A549 (cell line): ENCODE measurements at regions not wholly inside any gene's neighbourhood (a gene's known extent, or its start where the extent isn't known, plus 50 kb on each side); places are given as distances from the start of the nearest gene placed in this dataset.

Source experiments
- ATAC-seq, 2 experiments: fragments of 200-7000 bp in 1 of 2; fragments of >200 bp in 1 of 2; cut with Nextera tagmentation in 1 of 2; cut with Tn5 transposase in 1 of 2; 3 replicates each; pipeline versions ENCODE4 v1.8.0 to v1.9.1; 2018 to 2020; ENCODE audit warnings: mild to moderate bottlenecking in 1 of 2, moderate library complexity in 1 of 2
- CTCF ChIA-PET: fragments of 300-600 bp; sonication (Branson Sonifier 250); formaldehyde crosslinking; extraction: SDS; loops from one replicate; lab custom pipeline; 2021; ENCODE audit warnings: antibody characterized with exemption, inconsistent platforms; lab: Yijun Ruan, JAX
- POLR2A ChIA-PET: fragments of 350-600 bp; formaldehyde crosslinking; extraction: SDS; loops from one replicate; lab custom pipeline; 2021; ENCODE audit warnings: antibody characterized with exemption, inconsistent platforms; lab: Yijun Ruan, JAX
- DNase-seq, 2 experiments: peaks; one replicate each; pipeline versions ENCODE4 v3.0.0 to v3.0.0-alpha.2; 2011 to 2016; ENCODE audit warnings: low read depth in 1 of 2, low spot score in 1 of 2
- FAIRE-seq: peaks from 2 replicates; lab custom pipeline; 2011; peaks lifted over from hg19 to GRCh38; lab: Jason Lieb, UNC
- H3K27ac ChIP-seq, 2 experiments: fragments of >200 bp; sonication (Bioruptor Twin); formaldehyde crosslinking; 3 replicates each; pipeline ENCODE4 v1.5.1; 2016 to 2017
- H3K4me1 ChIP-seq: fragments of >200 bp; sonication (Bioruptor Twin); formaldehyde crosslinking; 3 replicates; pipeline ENCODE4 v1.6.1; 2016
- H3K4me2 ChIP-seq: fragments of >200 bp; sonication (Bioruptor Twin); formaldehyde crosslinking; 3 replicates; pipeline ENCODE4 v1.6.1; 2016
- H3K4me3 ChIP-seq: fragments of >200 bp; sonication (Bioruptor Twin); formaldehyde crosslinking; 3 replicates; pipeline ENCODE4 v1.5.1; 2016
- H3K9me3 ChIP-seq: fragments of >200 bp; sonication (Bioruptor Twin); formaldehyde crosslinking; 3 replicates; pipeline ENCODE4 v1.6.1; 2016
- BCL3 ChIP-seq: fragments of >200 bp; sonication (Bioruptor Twin); formaldehyde crosslinking; IDR thresholded peaks from 3 replicates; pipeline ENCODE4 v1.6.1; 2016
- CBX8 ChIP-seq: fragments of 200-600 bp; sonication (generic); IDR thresholded peaks from 2 replicates; pipeline ENCODE4 v1.6.1; 2016
- EHF ChIP-seq: fragments of 250-450 bp; sonication (Bioruptor Pico); IDR thresholded peaks from 2 replicates; pipeline ENCODE4 v1.5.0; 2020; ENCODE audit warnings: mild to moderate bottlenecking
- HDAC2 ChIP-seq: fragments of 200-600 bp; sonication (generic); IDR thresholded peaks from 2 replicates; pipeline ENCODE4 v1.6.1; 2016
- HOXA7 ChIP-seq: fragments of 250-450 bp; sonication (Bioruptor Pico); IDR thresholded peaks from 2 replicates; pipeline ENCODE4 v1.5.0; 2020; ENCODE audit warnings: mild to moderate bottlenecking, moderate library complexity
- JUNB ChIP-seq: fragments of >200 bp; sonication (Bioruptor Twin); formaldehyde crosslinking; IDR thresholded peaks from 2 replicates; pipeline ENCODE4 v1.6.1; 2016
- MYC ChIP-seq: IDR thresholded peaks from 2 replicates; pipeline ENCODE4 v1.6.1; 2012; ENCODE audit warnings: mild to moderate bottlenecking, inconsistent platforms, low read length, improper control_type of control experiment, borderline replicate concordance
- NPAS2 ChIP-seq: fragments of 250-450 bp; sonication (Bioruptor Pico); IDR thresholded peaks from 2 replicates; pipeline ENCODE4 v1.8.0; 2022; ENCODE audit warnings: mild to moderate bottlenecking, moderate library complexity, borderline replicate concordance
- NR3C1 ChIP-seq: fragments of >200 bp; sonication (Bioruptor Twin); formaldehyde crosslinking; IDR thresholded peaks from 3 replicates; pipeline ENCODE4 v1.6.1; 2017
- PHF8 ChIP-seq: fragments of 200-600 bp; sonication (generic); IDR thresholded peaks from 2 replicates; pipeline ENCODE4 v1.6.1; 2016; ENCODE audit warnings: low read depth, mild to moderate bottlenecking, antibody characterized with exemption, moderate library complexity, borderline replicate concordance
- POLR2AphosphoS2 ChIP-seq: conservative IDR thresholded peaks from 2 replicates; pipeline ENCODE4 v1.6.1; 2012; ENCODE audit warnings: low read length, improper control_type of control experiment, inconsistent platforms
- RAD21 ChIP-seq, 2 experiments: fragments of >200 bp in 1 of 2; sonication (Bioruptor Twin) in 1 of 2; formaldehyde crosslinking in 1 of 2; IDR thresholded peaks in 1 of 2; conservative IDR thresholded peaks in 1 of 2; 2 replicates in 1 of 2; 3 replicates in 1 of 2; pipeline ENCODE4 v1.6.1; 2012 to 2018; ENCODE audit warnings: inconsistent platforms in 1 of 2
- RARB ChIP-seq: fragments of 250-450 bp; sonication (Bioruptor Pico); IDR thresholded peaks from 2 replicates; pipeline ENCODE4 v1.8.0; 2021; ENCODE audit warnings: mild to moderate bottlenecking, moderate library complexity
- SMC3 ChIP-seq: fragments of >200 bp; sonication (Bioruptor Twin); formaldehyde crosslinking; IDR thresholded peaks from 3 replicates; pipeline ENCODE4 v1.6.1; 2018; ENCODE audit warnings: inconsistent platforms
- TFCP2L1 ChIP-seq: fragments of 250-450 bp; sonication (Bioruptor Pico); IDR thresholded peaks from 2 replicates; pipeline ENCODE4 v1.5.0; 2021; ENCODE audit warnings: mild to moderate bottlenecking
- TP53 ChIP-seq: fragments of 250-450 bp; sonication (Bioruptor Pico); IDR thresholded peaks from 2 replicates; pipeline ENCODE4 v1.5.0; 2021; ENCODE audit warnings: mild to moderate bottlenecking, moderate library complexity
- USF2 ChIP-seq: fragments of 450-650 bp; IDR thresholded peaks from 2 replicates; pipeline ENCODE4 v1.6.1; 2014; ENCODE audit warnings: antibody characterized with exemption
- ZSCAN20 ChIP-seq: fragments of 250-450 bp; sonication (Bioruptor Pico); IDR thresholded peaks from 2 replicates; pipeline ENCODE4 v1.8.0; 2022; ENCODE audit warnings: mild to moderate bottlenecking, moderate library complexity
- WGBS: methylation state at CpG from one replicate; pipeline ENCODE4 v1.1.6; 2017; ENCODE audit errors: missing lambda C conversion rate; 5-methylcytosine and 5-hydroxymethylcytosine counted together
- TF ChIP-seq, protein P1 (sequence below): fragments of 250-450 bp; sonication (Bioruptor Pico); IDR thresholded peaks from 2 replicates; pipeline ENCODE4 v1.5.0; 2021; ENCODE audit warnings: mild to moderate bottlenecking, moderate library complexity, borderline replicate concordance
- TF ChIP-seq, protein P2 (sequence below): fragments of >200 bp; sonication (Bioruptor Twin); formaldehyde crosslinking; IDR thresholded peaks from 3 replicates; pipeline ENCODE4 v1.5.1; 2016

DNA sequence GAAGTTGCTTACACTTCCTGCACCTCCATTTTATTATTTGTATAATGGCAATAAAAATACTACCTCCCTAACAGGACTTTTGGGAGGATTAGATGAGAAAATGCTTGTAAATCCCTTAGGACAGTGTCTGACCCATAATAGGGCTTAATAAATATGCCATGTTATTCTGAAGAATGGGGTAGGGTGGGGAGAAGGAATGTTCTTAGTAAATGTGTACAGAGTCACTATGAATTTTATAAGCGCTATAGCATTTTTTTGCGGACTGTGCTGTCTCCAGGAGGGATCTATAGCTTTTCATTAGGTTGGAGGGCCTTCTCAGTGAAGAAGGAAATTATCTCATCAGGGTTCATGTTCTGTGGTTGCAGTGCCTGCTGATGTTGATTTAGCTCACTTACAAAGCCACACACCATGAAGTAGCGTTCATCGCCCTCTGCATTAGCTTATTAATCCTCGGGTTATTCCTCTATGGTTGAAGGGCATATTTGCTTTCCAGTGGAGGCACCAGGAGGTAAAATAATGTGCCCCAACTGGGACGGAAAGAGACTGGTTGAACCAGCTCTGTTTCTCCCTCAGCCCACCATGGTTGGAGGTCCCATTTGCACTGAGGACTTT is 497.1 kb downstream of the ARHGEF28 start:
- Histone ChIP-seq H3K4me1 (peaks cover 4% of the 10 kb centered on the region; the same call in 2 of the 3 replicates), H3K4me2 (no peak overlapping the region), H3K9me3 (no peaks in the 10 kb centered on the region), H3K4me3 (no peak overlapping the region), H3K27ac (no peak overlapping the region)
- no peak for FAIRE-seq
- no peak for ATAC-seq
- TF ChIP-seq MYC (no peak), NR3C1 (no peak), TP53 (CRISPR knock-in tag) (no peak), HOXA7 (CRISPR knock-in tag) (no peak), CBX8 (no peak), BCL3 (no peak), HDAC2 (no peak), ZSCAN20 (CRISPR knock-in tag) (no peak), SMC3 (no peak), TFCP2L1 (CRISPR knock-in tag) (no peak)
- ChIA-PET CTCF (interaction anchor here (0.6 to 2.0 kb wide), 4 partner anchors 9 to 506 kb away, joined by 3 to 6 read pairs (median 5); no protein-coding TSS in a partner anchor), POLR2A (no interaction called here)
- DNase-seq: no peak
- 62% methylated on average over 6 of the region's 6 CpGs for WGBS

GRCh38 chr5:74122175-74122574 is 496.2 kb downstream of the ARHGEF28 start:
- DNase-seq: no peak
- Histone ChIP-seq H3K4me1 (no peaks in the 10 kb centered on the region), H3K27ac (no peak overlapping the region), H3K9me3 (no peaks in the 10 kb centered on the region), H3K4me3 (no peak overlapping the region), H3K4me2 (no peak overlapping the region)
- ChIA-PET POLR2A (no interaction called here), CTCF (interaction anchor here (1.3 to 1.5 kb wide), 2 partner anchors 10 to 527 kb away, joined by 3 to 6 read pairs; no protein-coding TSS in a partner anchor)
- no peak for ATAC-seq
- no peak for TF ChIP-seq HOXA7 (CRISPR knock-in tag)
- no peak for FAIRE-seq
- 90% methylated on average over 1 of the region's 1 CpG for WGBS

DNA sequence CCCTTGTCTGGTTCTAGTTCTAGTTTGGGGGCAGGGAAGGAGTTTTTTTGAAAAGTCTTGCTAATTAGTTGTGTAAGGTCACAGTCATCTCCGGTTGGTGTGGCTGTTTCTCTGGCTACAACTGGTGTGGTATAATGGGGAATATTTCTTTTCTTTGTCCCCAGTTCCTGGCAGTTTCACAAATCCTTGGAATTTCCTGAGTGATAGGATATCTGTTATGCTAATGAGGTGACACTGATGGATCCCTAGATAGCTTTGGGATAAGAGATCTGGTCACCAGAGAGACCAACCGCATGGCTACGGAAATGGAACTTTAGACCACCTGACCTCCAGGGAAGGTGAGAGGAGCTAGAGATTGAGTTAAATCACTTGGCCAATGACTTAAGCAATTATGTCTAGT is 494.6 kb downstream of the ARHGEF28 start:
- DNase-seq (no peak), FAIRE-seq (no peak), ATAC-seq (no peak)
- Histone ChIP-seq H3K4me1 (no peaks in the 10 kb centered on the region), H3K27ac (no peak overlapping the region), H3K4me3 (no peak overlapping the region), H3K9me3 (no peaks in the 10 kb centered on the region), H3K4me2 (no peak overlapping the region)
- 81% methylated on average over 3 of the region's 3 CpGs for WGBS
- TF ChIP-seq NPAS2 (CRISPR knock-in tag) (no peak), TP53 (CRISPR knock-in tag) (no peak), ZSCAN20 (CRISPR knock-in tag) (no peak), USF2 (no peak), RARB (no peak), JUNB (no peak), POLR2AphosphoS2 (no peak), RAD21 (conservative IDR thresholded peaks at IDR 0.05 in 1 of 2, IDR thresholded peaks at IDR 0.05 in 1 of 2) (no peak), PHF8 (no peak), EHF (CRISPR knock-in tag) (no peak)
- TF ChIP-seq, protein P1, sequence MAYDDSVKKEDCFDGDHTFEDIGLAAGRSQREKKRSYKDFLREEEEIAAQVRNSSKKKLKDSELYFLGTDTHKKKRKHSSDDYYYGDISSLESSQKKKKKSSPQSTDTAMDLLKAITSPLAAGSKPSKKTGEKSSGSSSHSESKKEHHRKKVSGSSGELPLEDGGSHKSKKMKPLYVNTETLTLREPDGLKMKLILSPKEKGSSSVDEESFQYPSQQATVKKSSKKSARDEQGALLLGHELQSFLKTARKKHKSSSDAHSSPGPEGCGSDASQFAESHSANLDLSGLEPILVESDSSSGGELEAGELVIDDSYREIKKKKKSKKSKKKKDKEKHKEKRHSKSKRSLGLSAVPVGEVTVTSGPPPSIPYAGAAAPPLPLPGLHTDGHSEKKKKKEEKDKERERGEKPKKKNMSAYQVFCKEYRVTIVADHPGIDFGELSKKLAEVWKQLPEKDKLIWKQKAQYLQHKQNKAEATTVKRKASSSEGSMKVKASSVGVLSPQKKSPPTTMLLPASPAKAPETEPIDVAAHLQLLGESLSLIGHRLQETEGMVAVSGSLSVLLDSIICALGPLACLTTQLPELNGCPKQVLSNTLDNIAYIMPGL (CRISPR knock-in tag): no peak
- TF ChIP-seq, protein P2, sequence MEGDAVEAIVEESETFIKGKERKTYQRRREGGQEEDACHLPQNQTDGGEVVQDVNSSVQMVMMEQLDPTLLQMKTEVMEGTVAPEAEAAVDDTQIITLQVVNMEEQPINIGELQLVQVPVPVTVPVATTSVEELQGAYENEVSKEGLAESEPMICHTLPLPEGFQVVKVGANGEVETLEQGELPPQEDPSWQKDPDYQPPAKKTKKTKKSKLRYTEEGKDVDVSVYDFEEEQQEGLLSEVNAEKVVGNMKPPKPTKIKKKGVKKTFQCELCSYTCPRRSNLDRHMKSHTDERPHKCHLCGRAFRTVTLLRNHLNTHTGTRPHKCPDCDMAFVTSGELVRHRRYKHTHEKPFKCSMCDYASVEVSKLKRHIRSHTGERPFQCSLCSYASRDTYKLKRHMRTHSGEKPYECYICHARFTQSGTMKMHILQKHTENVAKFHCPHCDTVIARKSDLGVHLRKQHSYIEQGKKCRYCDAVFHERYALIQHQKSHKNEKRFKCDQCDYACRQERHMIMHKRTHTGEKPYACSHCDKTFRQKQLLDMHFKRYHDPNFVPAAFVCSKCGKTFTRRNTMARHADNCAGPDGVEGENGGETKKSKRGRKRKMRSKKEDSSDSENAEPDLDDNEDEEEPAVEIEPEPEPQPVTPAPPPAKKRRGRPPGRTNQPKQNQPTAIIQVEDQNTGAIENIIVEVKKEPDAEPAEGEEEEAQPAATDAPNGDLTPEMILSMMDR: no peak
- CTCF ChIA-PET: no interaction called here
- POLR2A ChIA-PET: no interaction called here
